ENCODE measurements at regions not wholly inside any gene's neighbourhood (a gene's known extent, or its start where the extent isn't known, plus 50 kb on each side); places are given as distances from the start of the nearest gene placed in this dataset.

DNA sequence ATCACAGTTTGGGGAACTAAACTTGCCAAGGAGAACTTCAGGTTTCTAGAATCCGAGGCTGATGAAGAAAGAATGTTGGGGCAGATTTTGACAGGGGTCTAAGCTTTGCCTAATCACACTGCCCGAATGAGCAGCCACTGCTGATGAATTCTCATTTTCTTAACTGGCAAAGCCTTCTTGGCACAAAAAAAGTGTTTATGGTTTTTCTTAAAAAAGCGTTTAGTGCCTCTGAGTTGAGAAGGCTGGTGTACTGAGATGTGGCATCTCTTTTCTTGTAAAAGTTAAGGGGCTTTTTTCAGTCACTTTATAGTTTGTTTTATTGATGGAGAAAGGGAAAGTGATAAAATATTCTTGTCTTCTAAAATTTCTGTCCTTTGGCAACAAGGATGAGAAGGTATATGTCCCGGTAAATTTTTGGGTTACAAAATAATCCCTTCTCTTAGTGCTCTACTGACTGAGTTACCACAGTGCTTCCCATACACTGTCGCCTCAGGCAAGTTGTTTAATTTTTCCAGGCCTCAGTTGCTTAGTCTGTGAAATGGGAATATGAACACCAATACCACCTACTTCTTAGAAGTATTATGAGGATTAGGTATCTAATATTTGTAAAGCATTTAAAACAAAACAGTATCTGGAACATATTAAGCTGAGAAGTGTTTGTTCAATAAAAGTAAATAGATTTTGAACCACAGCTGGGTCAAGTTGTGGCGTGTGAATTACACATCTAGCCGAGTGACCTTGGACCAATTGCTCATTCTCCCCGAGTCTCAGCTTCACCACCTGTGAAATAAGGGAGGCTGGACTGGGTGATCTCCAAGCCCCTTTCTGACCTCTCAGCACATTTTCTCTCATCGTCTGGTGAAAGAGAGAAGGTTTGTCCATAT lies 320.8 kb downstream of the HAPSTR1 start:
- TF ChIP-seq, protein P1, sequence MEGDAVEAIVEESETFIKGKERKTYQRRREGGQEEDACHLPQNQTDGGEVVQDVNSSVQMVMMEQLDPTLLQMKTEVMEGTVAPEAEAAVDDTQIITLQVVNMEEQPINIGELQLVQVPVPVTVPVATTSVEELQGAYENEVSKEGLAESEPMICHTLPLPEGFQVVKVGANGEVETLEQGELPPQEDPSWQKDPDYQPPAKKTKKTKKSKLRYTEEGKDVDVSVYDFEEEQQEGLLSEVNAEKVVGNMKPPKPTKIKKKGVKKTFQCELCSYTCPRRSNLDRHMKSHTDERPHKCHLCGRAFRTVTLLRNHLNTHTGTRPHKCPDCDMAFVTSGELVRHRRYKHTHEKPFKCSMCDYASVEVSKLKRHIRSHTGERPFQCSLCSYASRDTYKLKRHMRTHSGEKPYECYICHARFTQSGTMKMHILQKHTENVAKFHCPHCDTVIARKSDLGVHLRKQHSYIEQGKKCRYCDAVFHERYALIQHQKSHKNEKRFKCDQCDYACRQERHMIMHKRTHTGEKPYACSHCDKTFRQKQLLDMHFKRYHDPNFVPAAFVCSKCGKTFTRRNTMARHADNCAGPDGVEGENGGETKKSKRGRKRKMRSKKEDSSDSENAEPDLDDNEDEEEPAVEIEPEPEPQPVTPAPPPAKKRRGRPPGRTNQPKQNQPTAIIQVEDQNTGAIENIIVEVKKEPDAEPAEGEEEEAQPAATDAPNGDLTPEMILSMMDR (IDR thresholded peaks at IDR 0.05; ENCODE audit: low read depth, low read length): no peak
- TF ChIP-seq POLR2A (IDR thresholded peaks at IDR 0.05; ENCODE audit: extremely low read depth, insufficient read length) (no peak), MYC (IDR thresholded peaks at IDR 0.05; ENCODE audit: low read depth, low read length) (no peak)
- TF ChIP-seq, protein P2, sequence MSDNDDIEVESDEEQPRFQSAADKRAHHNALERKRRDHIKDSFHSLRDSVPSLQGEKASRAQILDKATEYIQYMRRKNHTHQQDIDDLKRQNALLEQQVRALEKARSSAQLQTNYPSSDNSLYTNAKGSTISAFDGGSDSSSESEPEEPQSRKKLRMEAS (IDR thresholded peaks at IDR 0.05; ENCODE audit: low read depth, low read length): no peak

All from NB4 (cell line).